Right cardiac atrium (tissue), 5 donors: ENCODE measurements at regions not wholly inside any gene's neighbourhood (a gene's known extent, or its start where the extent isn't known, plus 50 kb on each side); places are given as distances from the start of the nearest gene placed in this dataset.
"Not testable (repeated sequence)": the region's sequence is repeated elsewhere in the genome, so short reads cannot be mapped to it uniquely, and the experiment has no call there.

ENCODE experiments used
- ATAC-seq, 2 donors: fragments of 200-7000 bp; cut with Tn5 transposase; one replicate each; pipeline versions ENCODE4 v1.8.0 to v1.9.1; 2020; ENCODE audit warnings: moderate library complexity in 2 of 2, mild to moderate bottlenecking in 1 of 2
- DNase-seq, 3 donors: peaks; one replicate each; pipeline ENCODE4 v3.0.0-alpha.2; 2020
- H3K27ac ChIP-seq: one replicate; pipeline ENCODE4 v1.5.1; 2013; ENCODE audit warnings: mild to moderate bottlenecking, low read length, control low read depth, moderate library complexity
- H3K27me3 ChIP-seq: one replicate; pipeline ENCODE4 v1.6.1; 2013; ENCODE audit not compliant: control insufficient read depth, insufficient read depth
- H3K4me1 ChIP-seq: one replicate; pipeline ENCODE4 v1.6.1; 2013; ENCODE audit warnings: low read length; ENCODE audit not compliant: control insufficient read depth, insufficient read depth
- H3K4me3 ChIP-seq: one replicate; pipeline ENCODE4 v1.5.1; 2013; ENCODE audit warnings: low read length, control low read depth
- H3K9me3 ChIP-seq: one replicate; pipeline ENCODE4 v1.6.1; 2013; ENCODE audit warnings: low read length; ENCODE audit not compliant: control insufficient read depth
- WGBS: extraction: QIAGEN DNeasy Blood & Tissue Kit; methylation state at CpG from one replicate; pipeline ENCODE4 v1.1.7; 2013; 5-methylcytosine and 5-hydroxymethylcytosine counted together
- intact Hi-C, 4 donors: fragments of 100-400 bp; cut with DNase I; formaldehyde crosslinking; loops; one replicate each; pipeline versions ENCODE4 v1.11.0 to v1.14.0; 2022 to 2023
- donor health status: healthy with polysubstance abuse.
- donor health status: DM: no; HTN: yes; CAD: no.
- donor health status: DM: no; HTN: no; CAD: no.
- donor health status: DM: no; HTN: yes; CAD: no; lungs with severe emphysema.
- donor health status: DM: yes; HTN: yes; CAD: no.

DNA sequence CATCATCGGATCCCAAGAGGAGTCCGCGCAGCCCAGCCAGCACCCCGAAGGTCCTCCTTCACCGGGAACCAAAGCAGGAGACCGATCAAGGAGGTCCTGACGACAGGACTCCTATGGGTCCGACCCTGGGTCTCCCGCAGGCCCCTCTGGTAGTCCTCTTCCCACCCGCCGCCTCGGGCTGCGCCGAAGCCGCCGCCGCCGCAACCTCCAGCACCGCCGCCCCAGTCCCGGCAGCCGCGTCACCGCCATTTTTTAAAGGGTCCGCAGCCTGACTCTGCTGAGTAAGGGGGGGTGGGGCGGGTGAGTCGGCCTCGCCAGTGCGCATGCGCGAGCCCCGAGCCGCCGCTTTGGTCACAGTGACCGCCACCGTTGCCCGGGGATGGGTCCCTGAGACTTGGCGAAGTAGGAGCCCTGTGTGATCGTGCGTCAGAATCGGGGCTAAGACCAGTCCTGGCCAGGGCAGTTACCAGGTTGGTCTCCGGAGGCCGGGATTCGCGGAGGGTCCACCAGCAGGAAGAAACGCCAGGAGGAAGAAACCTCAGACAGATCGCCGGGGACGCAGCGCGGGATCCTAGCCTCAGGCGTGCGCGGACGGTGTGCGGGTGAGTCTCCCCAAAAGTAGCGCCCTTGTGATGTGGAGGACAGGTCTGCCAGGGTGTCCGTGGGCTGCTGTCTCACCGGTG lies 1419.2 kb upstream of the PCDH10 start:
- WGBS = 91% methylated on average over 45 of the region's 59 CpGs
- H3K27ac ChIP-seq, intact Hi-C loops, DNase-seq, H3K27me3 ChIP-seq, H3K9me3 ChIP-seq, H3K4me3 ChIP-seq, ATAC-seq, H3K4me1 ChIP-seq: not testable (repeated sequence)

DNA sequence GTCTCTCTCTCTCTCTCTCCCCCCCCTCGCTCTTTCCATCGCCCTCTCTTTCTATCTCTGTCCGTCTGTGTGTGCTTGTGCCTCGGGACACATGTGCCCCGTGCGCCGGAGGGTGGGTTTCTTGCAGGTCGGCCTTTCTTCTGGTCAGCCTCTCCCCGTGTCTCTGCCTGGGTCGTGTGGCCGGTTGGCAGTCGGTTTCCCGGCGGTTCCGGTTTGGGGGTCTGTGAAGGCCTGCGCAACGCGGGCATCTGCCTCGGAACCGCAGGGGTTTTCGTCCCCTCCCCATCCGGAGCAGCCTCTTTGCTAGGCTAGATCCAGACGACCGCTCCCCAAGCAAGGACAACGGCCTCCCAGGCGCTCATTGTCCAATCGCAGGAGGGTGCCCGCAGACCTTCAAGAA lies 1418.5 kb upstream of the PCDH10 start:
- DNase-seq, H3K27ac ChIP-seq, H3K4me1 ChIP-seq, H3K4me3 ChIP-seq, H3K9me3 ChIP-seq, intact Hi-C loops, H3K27me3 ChIP-seq, ATAC-seq: not testable (repeated sequence)
- WGBS = 93% methylated on average over 27 of the region's 28 CpGs

DNA sequence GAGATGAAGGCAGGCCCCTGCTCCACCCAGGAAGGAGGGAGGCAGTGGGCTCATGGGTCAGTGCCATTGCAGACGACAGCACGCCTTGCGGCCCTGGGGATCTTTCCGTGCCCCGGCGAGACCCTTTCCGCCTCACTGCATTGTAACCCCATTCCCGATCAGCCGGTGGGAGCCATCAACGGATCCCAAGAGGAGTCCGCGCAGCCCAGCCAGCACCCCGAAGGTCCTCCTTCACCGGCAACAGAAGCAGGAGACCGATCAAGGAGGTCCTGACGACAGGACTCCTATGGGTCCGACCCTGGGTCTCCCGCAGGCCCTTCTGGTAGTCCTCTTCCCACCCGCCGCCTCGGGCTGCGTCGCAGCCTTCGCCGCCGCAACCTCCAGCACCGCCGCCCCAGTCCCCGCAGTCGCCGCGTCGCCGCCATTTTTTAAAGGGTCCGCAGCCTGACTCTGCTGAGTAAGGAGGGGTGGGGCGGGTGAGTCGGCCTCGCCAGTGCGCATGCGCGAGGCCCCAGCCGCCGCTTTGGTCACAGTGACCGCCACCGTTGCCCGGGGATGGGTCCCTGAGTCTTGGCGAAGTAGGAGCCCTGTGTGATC lies 1417.0 kb upstream of the PCDH10 start:
- ATAC-seq, DNase-seq, H3K4me3 ChIP-seq, H3K9me3 ChIP-seq, H3K27ac ChIP-seq, intact Hi-C loops, H3K27me3 ChIP-seq, H3K4me1 ChIP-seq: not testable (repeated sequence)
- WGBS = 99% methylated on average over 28 of the region's 47 CpGs

DNA sequence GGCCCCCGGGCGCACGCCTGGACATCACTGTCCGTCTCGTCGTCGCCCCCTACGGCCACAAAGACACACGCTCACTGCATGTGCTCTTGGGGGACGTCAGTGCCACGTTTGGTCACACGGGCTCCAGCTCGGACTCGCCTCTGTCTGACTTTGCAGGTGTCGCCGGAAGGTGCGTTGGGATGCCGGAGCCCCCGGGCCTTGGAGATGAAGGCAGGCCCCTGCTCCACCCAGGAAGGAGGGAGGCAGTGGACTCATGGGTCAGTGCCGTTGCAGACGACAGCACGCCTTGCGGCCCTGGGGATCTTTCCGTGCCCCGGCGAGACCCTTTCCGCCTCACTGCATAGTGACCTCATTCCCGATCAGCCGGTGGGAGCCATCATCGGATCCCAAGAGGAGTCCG lies 1414.8 kb upstream of the PCDH10 start:
- H3K4me1 ChIP-seq, ATAC-seq, DNase-seq, H3K4me3 ChIP-seq, H3K27ac ChIP-seq, H3K9me3 ChIP-seq, intact Hi-C loops, H3K27me3 ChIP-seq: not testable (repeated sequence)
- 77% methylated on average over 10 of the region's 31 CpGs for WGBS

DNA sequence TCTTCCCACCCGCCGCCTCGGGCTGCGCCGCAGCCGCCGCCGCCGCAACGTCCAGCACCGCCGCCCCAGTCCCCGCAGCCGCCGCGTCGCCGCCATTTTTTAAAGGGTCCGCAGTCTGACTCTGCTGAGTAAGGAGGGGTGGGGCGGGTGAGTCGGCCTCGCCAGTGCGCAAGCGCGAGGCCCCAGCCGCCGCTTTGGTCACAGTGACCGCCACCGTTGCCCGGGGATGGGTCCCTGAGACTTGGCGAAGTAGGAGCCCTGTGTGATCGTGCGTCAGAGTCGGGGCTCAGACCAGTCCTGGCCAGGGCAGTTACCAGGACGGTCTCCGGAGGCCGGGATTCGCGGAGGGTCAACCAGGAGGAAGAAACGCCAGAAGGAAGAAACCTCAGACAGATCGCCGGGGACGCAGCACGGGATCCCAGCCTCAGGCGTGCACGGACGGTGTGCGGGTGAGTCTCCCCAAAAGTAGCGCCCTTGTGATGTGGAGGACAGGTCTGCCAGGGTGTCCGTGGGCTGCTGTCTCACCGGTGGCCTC lies 1414.2 kb upstream of the PCDH10 start:
- H3K27me3 ChIP-seq, ATAC-seq, H3K4me3 ChIP-seq, H3K27ac ChIP-seq, H3K9me3 ChIP-seq, H3K4me1 ChIP-seq, intact Hi-C loops: not testable (repeated sequence)
- DNase-seq = peak in 1 of 3 donors; percentile 70
- WGBS = 91% methylated on average over 16 of the region's 51 CpGs

- ATAC-seq, intact Hi-C loops: not testable (repeated sequence)
These were observed 1410.1 kb upstream of the PCDH10 start for GRCh38 chr4:131738991-131739390.

DNA sequence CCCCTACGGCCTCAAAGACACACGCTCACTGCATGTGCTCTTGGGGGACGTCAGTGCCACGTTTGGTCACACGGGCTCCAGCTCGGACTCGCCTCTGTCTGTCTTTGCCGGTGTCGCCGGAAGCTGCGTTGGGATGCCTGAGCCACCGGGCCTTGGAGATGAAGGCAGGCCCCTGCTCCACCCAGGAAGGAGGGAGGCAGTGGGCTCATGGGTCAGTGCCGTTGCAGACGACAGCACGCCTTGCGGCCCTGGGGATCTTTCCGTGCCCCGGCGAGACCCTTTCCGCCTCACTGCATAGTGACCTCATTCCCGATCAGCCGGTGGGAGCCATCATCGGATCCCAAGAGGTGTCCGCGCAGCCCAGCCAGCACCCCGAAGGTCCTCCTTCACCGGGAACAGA lies 1407.3 kb upstream of the PCDH10 start:
- ATAC-seq, intact Hi-C loops, H3K27me3 ChIP-seq, H3K4me3 ChIP-seq, H3K27ac ChIP-seq, H3K9me3 ChIP-seq, H3K4me1 ChIP-seq, DNase-seq: not testable (repeated sequence)
- no CpG with 5 or more reads among the region's 27 CpGs for WGBS

More at GRCh38 chr4:131738991-131739390, 1410.1 kb upstream of the PCDH10 start:
- H3K9me3 ChIP-seq, H3K4me3 ChIP-seq, DNase-seq, H3K27ac ChIP-seq, H3K27me3 ChIP-seq, H3K4me1 ChIP-seq: not testable (repeated sequence)
- 94% methylated on average over 17 of the region's 26 CpGs for WGBS

DNA sequence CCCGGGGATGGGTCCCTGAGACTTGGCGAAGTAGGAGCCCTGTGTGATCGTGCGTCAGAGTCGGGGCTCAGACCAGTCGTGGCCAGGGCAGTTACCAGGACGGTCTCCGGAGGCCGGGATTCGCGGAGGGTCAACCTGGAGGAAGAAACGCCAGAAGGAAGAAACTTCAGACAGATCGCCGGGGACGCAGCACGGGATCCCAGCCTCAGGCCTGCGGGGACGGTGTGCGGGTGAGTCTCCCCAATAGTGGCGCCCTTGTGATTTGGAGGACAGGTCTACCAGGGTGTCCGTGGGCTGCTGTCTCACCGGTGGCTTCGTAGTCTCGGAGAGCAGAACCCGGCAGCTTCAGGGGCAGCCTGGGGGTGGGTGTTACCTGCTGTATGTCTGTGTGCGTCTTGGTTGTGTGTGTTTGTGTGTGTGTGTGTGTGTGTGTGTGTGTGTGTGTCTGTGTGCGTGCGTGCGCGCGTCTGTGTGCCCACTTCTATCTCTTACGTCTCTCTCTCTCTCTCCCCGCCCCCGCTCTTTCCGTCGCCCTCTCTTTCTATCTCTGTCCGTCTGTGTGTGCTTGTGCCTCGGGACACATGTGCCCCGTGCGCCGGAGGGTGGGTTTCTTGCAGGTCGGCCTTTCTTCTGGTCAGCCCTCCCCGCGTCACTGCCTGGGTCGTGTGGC lies 1406.4 kb upstream of the PCDH10 start:
- H3K27ac ChIP-seq = not testable (repeated sequence)

DNA sequence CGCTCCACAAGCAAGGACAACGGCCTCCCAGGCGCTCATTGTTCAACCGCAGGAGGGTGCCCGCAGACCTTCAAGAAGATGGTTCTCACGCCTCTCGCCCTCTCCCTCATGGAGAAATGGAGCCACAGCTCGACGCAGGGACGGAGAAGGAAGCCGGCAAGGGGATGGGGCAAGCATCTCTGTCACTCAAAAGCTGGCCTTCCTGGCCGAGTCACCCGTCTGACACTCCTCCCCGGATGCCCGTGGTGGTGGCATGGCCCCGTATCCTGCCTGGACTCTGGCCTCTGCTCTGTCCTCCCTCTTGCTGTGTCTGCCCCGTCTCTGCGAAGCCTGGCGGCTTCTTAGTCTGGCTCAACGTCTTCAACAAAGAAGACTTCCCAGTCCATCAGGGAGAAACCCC lies 1405.7 kb upstream of the PCDH10 start:
- H3K4me3 ChIP-seq, H3K27ac ChIP-seq, H3K4me1 ChIP-seq, H3K9me3 ChIP-seq, DNase-seq, ATAC-seq, H3K27me3 ChIP-seq, intact Hi-C loops: not testable (repeated sequence)
- 96% methylated on average over 9 of the region's 20 CpGs for WGBS

More for the DNA sequence above, 1406.4 kb upstream of the PCDH10 start:
- 96% methylated on average over 26 of the region's 45 CpGs for WGBS
- H3K27me3 ChIP-seq, DNase-seq, H3K9me3 ChIP-seq, intact Hi-C loops, H3K4me1 ChIP-seq, H3K4me3 ChIP-seq, ATAC-seq: not testable (repeated sequence)

- H3K27ac ChIP-seq, intact Hi-C loops, H3K9me3 ChIP-seq, H3K4me3 ChIP-seq, H3K27me3 ChIP-seq, H3K4me1 ChIP-seq, ATAC-seq: not testable (repeated sequence)
- WGBS = 97% methylated on average over 16 of the region's 34 CpGs
- DNase-seq = peak in 1 of 3 donors; percentile 19
These were observed 1401.9 kb upstream of the PCDH10 start for GRCh38 chr4:131747203-131747602.

- H3K4me1 ChIP-seq, H3K4me3 ChIP-seq, ATAC-seq, H3K27me3 ChIP-seq, H3K9me3 ChIP-seq, intact Hi-C loops, H3K27ac ChIP-seq: not testable (repeated sequence)
- peak in 1 of 3 donors; percentile 19 for DNase-seq
- 91% methylated on average over 11 of the region's 31 CpGs for WGBS
These were observed 1399.9 kb upstream of the PCDH10 start for GRCh38 chr4:131749224-131749623.
